Glomerular visceral epithelial cell (primary cell): ENCODE measurements at regions not wholly inside any gene's neighbourhood (a gene's known extent, or its start where the extent isn't known, plus 50 kb on each side); places are given as distances from the start of the nearest gene placed in this dataset.

ENCODE experiments used
- DNase-seq: peaks from one replicate; pipeline ENCODE4 v3.0.0-alpha.2; 2016; ENCODE audit errors: extremely low spot score

DNA sequence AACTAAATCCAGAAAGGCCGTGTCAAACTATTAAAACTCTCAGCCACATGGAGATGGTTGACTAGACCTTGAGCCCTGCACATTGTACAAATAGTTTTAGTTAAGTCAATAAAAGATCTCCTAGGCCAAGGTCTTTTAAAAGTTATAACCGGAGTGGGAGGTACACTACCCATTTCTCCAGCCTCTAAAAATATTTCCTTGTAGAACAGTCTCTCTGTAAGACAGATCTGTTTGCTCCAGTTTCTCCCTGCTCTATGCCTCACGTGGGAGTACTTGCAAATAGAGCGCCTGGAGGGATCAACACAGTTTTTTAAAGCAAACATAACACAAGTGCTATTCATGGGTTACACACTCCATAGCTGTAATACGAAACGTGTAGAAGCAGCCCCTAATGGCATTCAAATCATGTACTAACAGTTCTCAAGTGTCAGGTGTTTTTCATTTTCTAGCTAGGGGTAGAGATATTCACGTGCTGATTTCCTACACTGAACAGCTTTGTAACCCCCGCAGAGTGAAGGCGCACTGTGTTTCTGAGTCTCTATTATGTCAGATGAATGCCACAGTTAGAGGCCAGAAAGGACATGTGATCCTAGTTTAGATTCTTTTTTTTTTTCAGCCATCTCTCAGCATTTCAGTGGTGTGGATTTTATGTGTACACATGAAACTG lies 703.4 kb upstream of the GRAMD2B start:
- no peak for DNase-seq

DNA sequence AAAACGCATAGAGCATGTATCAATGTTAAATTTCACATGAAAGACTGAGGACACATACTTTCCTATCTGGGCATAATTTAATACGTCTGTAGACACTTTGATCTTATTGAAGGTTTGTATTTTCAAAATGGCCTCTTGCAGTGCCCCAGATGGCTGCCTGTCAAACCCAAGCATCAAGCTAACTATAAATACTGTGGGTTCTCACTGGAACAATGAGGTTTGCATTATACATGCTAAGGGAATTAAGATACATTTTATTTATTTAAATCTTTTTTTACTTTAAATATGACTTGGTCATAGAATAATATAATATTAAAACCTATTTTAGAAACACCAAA lies 702.9 kb upstream of the GRAMD2B start:
- DNase-seq = no peak

DNA sequence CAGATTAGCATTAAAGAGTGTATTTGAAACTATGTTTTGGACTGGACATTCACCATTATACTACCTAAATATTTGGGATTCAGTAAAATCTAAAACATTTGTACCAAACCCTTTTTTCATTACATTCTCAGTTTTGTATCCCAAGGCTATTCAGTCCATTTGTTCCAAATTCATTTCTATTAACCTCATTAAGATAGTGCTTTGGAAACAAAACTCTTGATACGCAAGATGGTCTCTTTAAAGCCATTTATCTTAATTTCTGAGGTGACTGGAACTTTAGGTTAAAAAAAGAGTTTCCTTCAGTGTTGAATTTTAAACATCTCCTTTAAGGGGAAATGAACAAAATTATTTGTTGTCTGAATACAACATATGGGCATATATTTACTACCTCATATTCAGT lies 702.5 kb upstream of the GRAMD2B start:
- no peak for DNase-seq

DNA sequence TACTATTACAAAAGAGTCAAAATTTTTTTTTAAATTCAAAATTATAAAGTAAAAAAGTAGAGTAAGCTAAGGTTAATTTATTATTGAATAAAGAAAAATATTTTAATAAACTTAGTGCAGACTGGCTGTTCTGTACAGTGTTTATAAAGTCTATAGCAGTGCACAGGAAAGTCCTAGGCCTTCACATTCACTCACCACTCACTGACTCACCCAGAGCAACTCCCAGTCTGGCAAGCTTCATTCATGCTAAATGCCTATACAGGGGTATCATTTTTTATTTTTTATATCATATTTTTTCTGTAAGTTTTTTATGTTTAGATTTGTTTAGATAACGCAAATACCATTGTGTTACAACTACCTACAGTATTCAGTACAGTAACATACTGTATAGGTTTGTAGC lies 700.7 kb upstream of the GRAMD2B start:
- no peak for DNase-seq

DNA sequence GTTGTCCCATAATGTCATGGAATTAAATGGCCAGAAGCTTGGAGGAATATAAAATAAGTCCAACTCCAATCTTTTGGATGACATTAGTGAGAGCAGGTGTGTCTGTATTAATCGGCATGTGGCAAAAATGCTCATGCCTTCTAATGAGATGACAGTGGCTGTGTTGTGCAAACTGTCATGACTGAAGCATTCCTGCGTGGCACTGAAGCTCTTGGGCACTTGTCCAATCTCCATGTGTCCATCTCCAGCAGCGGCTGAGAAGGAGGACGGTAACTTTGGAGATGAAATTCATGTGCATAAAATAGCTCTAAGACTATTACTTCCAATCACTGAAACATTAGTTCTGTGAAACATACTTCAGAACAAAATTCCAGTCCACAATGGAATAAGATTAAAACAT lies 697.5 kb upstream of the GRAMD2B start:
- no peak for DNase-seq

DNA sequence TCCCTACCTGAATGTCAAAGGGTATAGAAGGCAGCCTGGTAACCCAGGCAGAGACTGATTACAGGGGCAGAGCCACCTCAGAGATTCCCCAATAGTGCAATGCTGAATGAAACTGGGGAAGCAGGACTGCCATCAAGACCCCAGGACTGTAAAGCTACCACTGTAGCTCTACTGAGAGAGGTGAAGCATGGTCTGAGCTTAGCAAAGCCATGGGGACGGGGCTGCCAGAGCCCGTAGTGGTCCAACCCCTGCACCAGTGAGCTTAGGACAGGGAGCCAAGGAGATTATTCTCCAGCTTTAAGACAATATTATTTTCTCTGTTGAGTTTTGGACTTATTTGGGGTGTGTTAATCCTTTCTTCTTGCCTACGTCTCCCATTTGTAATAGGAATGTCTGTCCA lies 679.3 kb upstream of the GRAMD2B start:
- DNase-seq = no peak

DNA sequence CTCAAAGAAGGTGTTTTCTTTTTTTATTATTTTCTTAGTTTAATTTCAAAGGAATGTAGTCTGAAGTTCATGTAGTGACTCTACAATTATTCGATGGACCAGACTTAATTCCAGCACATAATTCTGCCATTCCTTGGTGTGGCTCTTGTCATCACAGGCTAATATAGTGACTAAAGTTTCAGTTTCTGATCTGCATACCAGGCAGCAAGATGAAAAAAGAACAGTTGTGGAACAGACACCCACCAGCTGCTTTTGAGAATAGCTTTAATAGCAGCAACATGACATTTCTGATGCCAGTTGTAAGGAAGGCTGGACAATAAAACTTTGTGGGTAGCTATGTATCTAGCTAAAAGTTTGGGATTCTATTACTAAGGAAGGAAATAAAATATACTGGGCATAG lies 676.3 kb upstream of the GRAMD2B start:
- no peak for DNase-seq

DNA sequence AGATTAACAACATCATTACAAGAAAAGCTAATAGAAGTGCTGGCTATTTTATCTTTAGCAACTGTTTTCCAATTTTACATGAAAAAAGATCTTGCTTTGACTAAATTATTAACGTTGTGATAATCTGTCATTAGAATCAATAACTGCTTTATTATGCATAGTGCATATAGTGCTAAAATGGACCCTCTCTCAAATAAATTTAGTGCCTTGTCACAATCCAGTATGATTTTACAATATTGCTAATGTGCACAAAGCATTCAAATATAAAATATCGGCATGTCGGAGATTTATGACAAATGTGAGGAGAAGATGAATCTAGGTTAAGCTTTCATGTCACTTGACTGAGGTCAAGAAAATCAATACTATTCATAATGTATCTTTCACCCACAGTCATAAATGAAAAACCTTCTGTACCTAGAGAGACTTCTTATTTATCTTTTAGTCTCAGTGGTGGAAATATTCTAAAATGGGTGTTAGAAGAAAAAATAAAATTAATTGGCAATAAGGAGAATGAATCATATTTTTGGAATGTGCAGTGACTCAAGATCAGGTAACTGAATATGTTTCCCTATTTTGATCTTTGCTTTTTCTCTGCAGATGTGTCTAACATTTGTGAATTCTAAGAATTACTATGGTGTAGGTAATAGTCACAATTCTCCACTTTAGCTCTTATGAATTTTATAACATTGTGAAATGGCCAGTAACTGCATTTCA lies 672.9 kb upstream of the GRAMD2B start:
- no peak for DNase-seq

DNA sequence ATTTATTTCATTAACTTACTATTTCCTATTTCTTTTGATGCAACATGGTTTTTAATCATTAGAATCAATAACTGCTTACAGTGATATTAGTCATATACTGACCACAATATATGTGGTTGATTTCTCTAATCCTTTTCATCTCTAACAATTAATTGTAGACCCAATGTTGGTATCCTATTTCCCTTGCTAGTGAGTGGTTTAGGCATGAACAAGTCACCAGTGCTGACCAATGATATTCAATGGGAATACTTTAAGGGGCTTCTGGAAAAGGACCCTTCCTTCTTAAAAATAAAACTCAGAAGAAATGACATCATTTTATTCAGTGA lies 672.4 kb upstream of the GRAMD2B start:
- DNase-seq = no peak

DNA sequence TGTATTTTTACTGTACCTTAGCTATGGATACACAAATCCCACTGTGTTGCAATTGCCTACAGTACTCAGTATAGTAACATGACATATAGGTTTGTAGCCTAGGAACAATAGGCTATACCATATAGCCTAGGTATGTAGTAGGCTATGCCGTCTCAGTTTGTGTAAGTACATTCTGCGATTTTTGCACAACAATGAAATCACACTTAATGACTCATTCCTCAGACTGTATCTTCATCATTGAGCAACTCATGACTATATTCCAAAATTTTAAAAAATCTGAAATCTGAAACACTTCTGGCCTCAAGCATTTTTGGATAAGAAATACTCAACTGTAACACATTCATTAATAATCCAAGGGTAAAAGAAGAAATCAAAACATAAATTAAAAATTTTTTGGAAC lies 666.8 kb upstream of the GRAMD2B start:
- DNase-seq = no peak

DNA sequence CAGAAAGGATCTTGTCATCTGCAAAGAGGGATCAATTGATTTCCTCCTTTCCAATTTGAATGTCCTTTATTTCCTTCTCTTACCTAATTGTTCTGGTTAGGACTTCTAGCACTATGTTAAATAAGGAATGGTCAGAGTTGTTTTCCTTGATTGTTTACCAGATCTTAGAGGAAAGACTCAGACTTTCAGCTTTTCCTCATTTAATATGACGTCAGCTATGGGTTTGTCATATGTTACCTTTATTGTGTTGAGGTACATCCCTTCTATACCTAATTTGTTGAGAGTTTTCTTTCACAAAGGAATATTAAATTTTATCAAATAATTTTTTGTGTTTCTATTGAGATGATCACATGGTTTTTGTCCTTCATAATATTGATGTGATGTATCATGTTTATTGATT lies 656.5 kb upstream of the GRAMD2B start:
- no peak for DNase-seq

DNA sequence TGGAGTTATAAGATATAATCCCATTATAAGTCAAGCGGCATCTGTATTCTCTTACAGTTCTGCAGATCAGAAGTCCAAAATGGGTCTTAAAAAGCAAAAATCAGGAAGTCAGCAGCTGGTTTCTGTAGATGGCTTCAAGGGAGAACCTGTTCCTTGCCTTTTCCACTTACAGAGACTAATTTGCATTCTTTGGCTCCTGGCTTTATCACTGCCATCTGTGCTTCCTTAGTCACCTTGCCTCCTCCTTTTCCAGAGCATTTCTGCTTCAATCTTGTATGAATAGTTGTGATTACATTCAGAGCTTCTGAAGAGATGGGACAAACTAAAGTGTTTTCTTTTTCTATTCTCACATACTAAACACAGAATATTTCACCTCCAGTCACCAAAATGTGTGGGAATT lies 647.3 kb upstream of the GRAMD2B start:
- no peak for DNase-seq

DNA sequence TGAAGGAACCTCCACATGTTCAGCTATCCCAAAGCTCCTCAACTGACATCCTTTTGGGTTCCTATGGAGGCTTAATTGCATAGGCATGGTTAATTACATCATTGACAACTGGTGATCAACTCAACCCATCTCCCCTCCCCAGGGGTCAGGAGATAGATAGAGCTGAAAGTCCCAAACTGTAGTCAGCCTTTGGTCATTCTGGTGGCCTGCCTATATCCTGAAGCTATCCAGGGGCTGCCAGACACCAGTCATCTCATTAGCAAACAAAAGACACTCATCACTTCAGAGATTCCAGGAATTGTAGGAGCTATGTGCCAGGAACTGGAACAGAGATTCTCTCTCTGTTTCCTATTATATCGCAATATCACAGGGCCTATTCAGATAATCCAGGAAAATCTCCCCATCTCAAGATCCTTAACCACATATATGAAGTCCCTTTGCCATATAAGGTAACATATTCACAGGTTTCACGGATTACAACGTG lies 646.5 kb upstream of the GRAMD2B start:
- DNase-seq = no peak

DNA sequence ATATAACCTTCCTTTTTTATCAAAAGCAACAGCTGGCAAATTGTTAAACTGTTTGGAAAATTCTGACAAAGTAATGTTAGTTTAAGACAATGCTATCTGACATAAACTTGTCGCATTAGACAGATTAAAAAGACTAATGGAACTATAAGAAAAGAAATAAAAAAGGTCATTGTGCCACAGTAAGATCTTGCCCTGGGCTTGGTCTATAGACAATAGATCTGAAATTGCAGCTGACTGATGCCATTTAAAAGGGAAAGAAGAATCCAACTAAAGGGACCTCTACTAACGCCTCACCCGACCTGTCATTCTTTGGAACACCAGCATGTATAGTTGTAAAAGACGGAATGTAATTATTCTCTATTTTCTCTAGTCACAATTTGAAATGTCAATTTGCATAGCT lies 644.4 kb upstream of the GRAMD2B start:
- DNase-seq = no peak

DNA sequence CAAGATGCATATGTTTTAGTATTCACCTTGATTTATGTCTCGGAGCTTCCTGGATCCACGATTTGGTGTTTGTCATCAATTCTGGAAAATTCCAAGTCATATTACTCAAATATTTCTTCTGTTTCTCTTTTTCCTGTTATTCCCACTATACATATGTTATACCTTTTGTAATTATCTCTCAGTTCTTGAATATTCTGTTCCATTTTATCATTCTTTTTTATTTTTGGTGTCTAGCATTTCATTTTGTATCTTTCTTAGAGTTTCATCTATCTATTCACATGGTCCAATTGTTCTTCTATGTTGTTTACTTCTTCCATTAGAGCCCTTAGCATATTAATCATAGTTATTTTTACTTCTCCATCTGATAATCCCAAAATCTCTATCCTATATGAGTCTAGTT lies 637.8 kb upstream of the GRAMD2B start:
- DNase-seq = no peak

DNA sequence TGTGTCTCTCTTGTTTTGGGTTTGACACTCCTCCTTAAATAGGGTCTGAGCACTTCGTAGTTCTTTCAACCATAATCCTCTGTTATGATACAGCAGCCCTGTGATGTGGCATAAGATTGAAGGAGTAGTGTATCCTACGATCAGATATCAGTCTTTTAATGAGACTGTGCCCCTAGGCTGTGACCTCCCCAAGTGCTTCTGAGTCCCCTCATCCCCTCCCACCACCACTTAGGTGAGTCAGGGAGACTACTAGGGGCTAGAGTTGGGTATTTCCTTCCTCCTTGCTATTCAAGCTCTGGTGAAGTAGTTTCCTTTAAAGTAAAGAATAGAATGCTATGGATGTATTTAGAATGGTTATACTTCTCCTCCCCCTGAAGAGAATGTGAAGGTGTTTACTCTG lies 637.2 kb upstream of the GRAMD2B start:
- no peak for DNase-seq

DNA sequence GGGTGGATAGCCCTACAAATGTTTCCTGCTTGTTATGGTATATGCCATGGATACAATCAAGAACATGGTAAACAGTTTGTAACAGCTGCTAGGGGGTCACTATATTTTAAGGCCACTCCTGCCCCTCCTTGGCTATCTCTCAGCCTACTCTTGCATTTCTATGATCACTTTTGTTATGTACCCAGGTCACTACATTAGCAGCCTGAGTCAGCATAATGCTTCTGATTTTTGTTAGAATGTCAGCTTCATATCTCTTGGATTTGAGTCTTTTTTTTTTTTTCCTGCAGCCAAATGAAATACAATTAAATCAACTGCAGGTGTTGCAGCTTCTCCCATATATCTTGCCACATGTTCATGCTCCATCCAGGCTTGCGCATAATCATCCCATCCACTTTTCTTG lies 629.7 kb upstream of the GRAMD2B start:
- no peak for DNase-seq

DNA sequence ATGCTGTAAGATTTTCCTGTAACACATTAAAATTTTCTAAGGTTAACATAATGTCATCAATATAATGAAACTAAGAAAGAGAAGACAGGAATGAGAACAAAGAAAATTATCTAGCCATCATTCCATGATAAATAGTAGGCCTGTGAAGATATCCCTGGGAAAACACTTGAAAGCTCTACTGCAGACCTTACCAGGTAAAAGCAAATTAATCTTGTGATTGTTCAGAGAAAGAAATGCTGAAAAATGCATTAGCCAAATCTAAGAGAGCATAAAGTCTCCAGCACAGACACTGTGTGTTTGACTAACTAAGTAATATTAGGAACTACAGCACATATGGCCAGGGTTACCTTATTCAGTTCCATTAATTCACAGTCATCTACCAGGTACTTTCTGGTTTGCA lies 628.3 kb upstream of the GRAMD2B start:
- no peak for DNase-seq

DNA sequence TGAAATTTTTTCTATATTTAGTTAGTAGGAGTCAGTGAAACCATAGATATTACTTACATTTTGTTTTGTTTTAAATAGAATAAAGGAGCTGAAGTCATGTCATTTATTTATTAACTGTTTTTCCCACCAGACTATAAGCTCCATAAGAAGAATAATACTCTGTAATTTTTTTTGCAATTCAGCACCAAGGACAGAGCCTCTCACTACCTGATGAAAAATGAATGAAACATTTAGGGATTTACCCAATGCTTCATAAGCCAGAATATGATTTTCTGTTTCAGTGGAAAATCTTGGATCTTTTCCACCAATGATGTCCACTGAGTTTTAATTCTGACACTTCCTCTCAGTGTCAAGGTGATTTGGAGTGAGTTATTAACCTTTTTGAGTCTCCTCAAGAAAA lies 624.9 kb upstream of the GRAMD2B start:
- DNase-seq = peak; percentile 44

DNA sequence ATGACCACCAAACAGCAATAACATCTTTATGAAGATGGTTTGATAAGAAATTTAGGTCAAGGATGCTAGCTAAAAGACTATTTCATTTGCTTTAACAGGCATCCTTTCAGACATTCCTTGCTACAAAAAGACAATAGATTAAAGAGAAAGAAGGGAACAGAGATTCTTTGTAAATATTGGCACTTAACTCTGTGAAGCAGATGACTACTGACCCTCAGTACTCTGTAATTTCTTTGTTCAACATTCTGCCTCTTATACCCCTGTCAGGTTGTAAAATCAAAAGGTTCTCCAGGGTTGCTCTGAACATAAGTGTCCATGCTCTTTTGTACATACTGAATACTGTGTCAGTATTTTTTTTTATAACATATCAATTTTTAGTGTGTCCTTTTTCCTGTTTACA lies 610.6 kb upstream of the GRAMD2B start:
- DNase-seq = no peak

DNA sequence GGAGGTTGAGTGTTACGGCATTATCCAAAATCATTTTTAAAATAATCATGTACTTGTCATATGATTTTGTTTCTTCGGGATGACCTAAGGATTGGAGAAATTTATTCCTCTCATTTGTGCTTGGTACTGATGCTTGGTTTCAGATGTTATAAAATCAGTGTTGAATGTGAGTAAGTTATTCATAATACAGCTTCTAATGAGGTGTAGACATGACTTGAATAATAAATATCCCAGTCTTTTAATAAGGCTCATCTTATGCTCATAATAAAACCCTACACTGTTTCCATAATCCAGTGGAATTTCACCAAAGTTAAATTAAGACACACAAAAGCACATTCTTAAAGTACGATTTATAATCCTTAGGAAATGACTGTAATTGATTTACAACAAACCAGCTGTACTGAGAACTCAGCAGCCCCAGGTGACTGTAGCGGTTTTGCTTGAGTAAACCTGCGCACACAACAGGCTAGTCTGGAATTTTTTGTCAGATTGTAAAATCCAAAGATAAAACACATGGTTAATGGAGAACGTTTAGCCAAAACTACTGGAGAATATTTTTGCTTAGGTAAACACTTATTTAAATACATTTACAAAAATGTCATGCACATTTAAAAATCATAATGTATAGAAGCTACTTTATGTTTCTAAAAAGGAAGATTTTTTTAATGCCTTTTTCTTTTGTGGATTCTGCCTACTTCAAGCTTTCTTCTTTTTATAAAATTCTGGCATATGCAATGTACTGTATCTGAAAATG lies 609.8 kb upstream of the GRAMD2B start:
- no peak for DNase-seq

DNA sequence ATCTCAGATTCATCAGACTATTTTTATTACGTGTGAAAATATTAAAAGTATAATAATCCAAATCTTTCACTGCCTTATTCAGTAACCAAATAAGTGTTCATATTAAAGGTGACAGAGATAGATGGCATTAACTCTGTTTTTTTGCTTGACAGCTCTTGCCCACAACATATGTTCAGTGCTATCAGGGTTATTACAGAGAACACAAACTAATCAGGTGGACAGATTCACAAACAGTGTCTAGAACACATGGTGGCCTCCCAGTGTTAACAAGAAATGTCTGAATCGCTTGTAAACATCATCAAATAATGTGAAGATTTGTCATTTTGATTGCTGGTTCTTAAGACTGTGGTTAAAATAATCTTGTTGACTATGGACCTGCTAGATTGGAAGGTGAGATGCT lies 609.1 kb upstream of the GRAMD2B start:
- no peak for DNase-seq

DNA sequence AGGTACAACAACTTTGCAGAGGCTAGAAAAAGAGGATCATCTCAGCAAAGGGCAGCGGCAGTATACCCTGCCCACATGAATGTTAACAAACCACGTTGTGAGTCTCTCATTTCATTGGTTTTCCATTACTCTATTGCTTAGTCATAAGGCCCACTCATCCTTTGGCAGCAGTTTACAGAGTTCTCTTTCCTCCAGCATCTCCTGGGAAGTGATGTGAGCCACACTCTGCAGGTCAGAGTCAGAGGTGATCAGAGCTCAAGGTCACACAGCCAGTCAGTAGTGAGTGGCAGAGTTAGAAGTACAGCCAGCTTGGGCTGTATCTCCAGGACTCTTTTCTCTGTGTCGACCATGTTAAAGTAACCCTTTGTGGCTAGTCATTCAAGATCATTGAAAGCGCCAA lies 599.6 kb upstream of the GRAMD2B start:
- no peak for DNase-seq
